Activated CD4-positive, CD25-positive, alpha-beta regulatory T cell (primary cell): ENCODE measurements at regions not wholly inside any gene's neighbourhood (a gene's known extent, or its start where the extent isn't known, plus 50 kb on each side); places are given as distances from the start of the nearest gene placed in this dataset.

Experiments used
- DNase-seq, 4 experiments: peaks; one replicate each; lab custom pipeline; 2025; lab: John Stamatoyannopoulos, UW

GRCh38 chr5:93057311-93057710, 523.7 kb downstream of the NR2F1-AS1 start:
- no peak for DNase-seq

DNA sequence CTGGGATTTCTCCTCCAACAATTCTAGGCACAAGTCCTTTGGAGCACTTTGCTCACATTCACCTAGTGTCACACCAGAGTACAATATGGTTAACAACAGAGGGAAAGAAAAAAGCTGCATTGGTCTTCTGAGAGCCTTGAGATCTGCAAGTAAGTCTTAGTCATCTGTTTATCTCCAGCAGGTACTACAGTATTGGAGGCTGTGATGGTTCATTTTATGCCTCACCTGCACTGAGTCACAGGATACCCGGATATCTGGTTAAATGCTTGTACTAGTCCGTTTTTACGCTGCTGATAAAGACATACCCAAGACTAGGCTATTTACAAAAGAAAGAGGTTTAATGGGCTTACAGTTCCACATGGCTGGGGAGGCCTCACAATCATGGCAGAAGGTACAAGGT, 525.0 kb downstream of the NR2F1-AS1 start:
- DNase-seq: no peak

DNA sequence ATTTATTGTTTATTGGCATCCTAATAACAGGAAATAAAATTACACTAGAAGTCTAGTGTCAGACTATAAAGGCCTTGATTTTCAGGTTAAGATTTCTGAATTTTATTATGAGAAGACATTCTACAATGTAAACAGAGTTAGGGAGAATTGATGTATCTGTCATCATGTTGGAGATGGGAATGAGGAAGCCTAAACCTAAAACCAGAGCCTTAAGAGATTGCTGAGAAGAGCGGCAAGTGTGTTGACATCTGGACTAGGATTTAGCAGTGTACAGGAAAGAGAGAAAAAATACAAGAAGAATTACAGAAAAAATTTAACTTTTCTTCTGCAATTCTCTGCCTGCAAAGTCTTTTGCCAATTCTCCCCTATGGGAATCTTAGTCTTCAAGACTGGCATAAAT, 525.5 kb downstream of the NR2F1-AS1 start:
- DNase-seq: no peak

DNA sequence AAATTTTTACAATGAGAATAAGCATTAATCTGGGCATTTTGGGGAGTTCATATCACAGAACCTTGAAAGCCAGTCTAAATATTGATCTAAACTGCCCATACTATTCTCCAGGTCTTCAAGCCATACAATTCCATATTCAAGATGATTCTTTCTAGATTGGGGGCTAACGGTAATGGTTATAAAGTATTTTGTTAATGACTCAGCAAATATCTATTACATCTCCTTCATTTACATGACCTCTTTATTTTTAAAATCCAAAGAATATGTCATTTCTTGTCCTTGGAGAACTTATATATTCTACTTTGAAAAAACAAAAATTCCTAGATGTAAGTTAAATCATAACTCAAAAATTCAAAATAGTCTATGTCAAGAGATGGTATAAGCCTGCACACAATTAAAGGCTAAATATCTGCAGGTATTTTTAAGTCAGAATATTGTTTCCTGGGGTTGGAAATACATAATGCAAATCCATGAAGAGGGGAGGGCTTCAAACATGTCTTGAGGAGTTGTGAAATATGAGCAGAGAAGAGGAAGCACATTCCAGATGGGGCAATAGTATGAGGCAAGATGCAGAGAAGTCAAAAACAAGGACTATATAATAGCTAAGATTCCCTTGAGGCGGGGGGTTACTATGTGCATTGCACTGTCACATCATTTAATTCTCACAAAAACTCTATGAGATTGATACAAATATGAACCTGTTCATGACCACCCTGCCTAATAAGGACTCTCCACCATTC, 526.4 kb downstream of the NR2F1-AS1 start:
- DNase-seq: no peak

DNA sequence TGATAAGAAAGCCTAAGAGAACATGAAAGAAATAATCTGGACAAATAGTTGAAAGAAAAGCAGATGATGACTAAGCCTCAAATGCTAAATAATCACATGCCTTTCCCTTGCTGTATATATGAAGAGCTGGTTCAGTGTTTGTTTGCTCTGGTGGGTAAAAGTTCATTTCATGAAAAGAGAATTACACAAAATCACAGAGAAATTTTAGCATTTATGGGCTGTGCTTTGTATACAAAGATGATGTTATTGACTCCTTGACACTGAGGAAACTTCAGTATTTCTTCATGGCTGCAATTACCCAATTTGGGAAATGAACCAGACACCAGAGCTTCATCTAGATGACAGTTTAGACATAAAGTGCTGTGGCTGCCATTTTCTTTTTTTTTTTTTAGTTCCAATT, 527.2 kb downstream of the NR2F1-AS1 start:
- no peak for DNase-seq

GRCh38 chr5:93048858-93049257, 532.2 kb downstream of the NR2F1-AS1 start:
- DNase-seq: no peak

DNA sequence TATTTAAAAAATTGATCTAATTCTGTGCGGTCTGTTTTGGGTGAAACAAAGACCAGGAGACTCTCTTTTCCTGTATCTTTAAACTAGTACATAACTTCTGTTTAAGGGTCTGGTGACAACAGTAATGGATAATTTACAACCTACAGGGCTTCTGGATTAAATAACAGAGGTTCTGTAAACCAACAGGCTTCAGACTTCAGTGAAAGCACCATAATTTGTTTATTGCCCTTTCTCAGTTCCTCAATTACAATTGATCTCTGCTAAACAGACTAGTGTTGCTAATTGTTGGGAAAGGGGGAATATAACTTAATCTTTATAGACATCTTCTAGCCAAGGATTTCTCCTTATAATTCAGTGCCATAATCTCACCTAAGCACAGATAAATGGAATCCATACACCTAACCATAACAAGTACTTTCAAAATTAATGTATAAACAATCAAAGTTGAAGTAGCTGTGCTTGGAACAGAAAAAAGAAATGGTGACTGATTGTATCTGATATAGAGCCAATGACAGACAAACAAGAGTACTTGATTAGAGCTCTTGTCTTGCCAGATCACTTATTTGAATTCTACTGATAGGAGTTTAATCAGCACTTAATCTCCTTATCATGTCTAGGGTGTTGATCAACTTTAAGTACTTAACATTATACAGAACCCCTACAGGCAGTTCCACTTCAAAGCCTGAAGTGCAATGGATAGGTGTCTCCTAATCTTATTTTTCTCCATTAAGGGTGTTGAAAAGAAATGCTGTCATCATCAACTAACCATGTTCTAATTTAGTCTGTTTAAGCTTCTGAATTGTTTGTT, 536.0 kb downstream of the NR2F1-AS1 start:
- DNase-seq: no peak

GRCh38 chr5:93039888-93040287, 541.1 kb downstream of the NR2F1-AS1 start:
- no peak for DNase-seq

DNA sequence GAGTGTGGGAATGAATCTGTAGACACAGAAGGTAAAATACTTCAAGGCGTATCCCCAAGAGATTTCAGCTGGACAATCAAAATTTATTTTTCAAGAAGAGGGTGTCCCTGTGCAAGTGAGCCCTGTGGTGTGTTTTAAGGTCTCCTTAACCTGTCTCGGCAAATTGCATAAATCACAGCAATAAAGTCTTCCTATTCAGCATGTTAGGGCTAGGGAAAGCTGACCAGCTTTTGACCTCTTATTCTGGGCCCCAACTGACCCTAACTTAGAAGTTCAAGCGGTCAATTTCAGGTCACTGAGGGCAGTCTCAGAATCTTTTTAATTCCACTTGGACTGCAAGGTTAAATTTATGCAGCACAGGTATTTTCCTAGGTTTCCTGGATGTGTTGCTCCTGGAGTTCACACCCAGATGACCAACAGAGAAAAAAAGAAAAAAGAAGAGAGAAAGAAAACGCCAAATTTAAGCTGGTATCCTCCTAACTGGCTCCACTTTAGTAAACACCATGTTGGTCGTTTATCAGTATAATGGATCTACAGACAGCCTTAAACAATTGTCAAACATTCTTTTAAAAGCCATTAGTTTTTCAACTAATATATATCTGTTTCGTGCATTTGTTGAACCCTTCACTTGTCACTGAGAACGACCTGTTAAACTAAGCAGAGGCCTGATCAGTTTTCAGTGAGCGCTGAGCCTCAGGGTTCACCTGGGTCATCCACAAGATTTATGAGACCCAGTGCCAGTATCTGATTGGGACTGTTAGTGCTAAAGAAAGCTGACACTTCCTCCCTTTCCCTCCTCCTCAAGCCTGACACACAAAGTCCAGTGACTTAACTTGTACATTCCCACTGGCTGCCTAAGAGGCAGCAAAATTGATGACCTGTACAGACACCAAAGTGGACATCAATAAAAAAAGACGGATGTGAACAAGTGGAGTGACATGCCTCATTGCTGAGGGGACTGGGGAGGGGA, 546.1 kb downstream of the NR2F1-AS1 start:
- no peak for DNase-seq

DNA sequence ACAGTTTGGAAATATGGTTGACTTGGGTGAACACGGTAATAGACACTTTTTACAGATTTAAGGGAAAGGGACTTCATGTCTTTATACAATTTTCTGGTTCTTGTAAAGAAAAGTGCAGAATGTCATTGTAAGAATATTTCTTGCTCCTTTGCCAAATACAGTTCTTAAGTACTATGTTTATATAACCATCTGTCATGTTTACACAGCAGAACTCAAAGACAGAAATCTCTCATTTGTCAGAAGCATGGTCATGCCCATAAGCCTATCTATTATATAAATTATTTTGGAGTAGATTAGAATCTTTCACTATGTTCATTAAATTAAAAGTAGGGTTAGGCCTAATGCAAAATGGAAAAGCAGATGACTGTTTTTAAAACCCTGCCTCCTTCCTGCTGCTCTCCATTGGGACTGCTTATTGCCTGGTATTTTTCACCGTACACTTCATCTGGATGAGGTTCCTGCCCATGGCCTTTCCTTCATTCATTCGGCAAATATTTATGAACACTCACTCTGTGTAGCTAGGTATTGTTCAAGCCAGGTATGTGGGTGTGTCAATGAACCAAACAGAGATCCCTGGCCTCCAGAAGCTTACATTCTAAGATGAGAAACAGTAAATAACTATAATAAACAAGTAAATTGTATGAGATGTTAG, 558.1 kb downstream of the NR2F1-AS1 start:
- DNase-seq: no peak

DNA sequence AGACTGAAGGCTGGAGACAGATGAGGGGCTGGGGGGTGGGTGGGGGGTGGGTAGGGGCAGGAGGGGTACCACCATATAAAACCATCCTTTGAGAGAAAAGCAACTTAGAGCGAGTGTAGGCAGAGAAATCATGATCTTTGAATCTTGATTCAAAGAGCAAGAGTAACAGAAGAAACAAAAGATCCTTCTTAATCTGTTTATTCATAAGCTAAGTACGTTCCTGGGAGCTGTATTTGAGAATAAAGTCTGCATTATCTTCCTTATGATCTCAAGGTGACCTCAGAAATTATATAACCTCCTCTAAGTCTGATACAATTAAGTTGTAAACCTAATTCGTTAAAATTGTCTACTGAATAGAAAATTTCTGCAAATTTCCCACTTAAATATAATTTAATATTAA, 558.8 kb downstream of the NR2F1-AS1 start:
- DNase-seq: no peak

DNA sequence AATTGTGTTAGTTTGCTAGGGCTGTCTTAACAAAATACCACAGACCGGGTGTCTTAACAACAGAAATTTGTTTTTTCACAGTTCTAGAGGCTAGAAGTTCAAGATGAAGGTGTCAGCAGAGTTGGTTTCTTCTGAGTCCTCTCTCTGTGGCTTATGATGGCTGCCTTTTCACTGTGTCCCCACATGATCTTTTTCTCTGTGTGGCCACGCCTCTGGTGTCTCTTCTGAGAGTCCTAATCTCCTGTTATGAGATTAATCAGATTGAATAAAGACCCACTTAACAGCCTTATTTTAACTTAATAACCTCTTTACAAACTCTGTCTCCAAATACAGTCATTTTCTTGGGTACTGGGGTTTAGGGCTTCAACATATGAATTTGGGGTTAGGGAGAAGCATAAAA, 561.1 kb downstream of the NR2F1-AS1 start:
- DNase-seq: no peak

GRCh38 chr5:93018461-93018860, 562.6 kb downstream of the NR2F1-AS1 start:
- DNase-seq: no peak

DNA sequence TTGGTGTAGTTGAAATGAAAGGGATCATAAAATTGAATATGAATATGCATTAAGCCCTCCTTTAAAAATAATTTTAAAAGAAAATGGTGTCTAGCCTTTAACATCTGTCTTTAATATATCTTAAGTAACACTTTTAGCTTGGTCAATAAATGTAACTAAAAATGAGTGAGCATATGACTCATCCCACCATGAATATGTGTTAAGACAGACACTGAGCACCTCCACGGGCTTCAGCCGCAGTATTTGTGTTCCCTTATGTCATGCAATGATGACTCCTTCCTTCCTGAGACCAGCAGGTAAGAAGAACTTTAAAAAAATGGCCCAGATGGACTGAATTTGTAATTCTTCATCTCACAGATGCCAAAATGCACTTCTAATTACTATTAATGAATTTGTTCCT, 563.2 kb downstream of the NR2F1-AS1 start:
- DNase-seq: no peak

DNA sequence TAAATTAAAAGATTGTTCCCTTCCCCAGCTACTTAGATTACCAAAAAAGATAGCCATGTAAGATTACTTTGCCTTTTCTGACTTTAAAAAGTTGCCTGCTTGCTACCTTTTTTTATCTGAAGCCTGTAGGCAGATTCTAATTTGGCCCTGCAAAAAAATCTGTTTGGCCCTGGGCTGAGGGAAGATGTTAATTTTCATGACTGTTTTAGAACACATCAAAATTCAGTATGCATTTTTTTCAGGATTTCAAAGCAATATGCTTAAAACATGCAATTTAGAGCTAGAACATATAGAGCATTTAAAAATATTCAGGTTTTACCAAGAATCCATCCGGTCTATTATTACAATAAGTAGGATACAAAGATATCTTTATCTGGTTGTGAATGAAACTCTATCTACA, 563.6 kb downstream of the NR2F1-AS1 start:
- DNase-seq: no peak

DNA sequence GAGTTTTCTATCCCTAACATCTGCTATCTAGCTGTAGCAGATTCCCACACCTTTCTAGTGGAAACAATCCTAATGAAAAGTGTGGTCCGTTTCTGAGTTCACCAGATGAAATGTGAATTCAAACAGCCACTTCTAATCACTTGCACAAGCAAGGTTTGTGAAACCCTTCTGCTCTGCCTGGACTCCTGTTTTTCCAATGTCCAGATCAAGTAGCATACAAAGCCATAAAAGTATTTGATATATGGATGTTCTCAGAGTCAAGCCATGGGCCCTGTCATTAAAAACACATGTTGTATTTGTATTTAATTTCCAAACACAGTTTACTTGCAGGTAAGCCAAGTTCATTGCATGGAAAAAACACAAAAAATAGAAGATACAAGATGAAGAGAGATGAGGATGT, 570.4 kb downstream of the NR2F1-AS1 start:
- DNase-seq: no peak

DNA sequence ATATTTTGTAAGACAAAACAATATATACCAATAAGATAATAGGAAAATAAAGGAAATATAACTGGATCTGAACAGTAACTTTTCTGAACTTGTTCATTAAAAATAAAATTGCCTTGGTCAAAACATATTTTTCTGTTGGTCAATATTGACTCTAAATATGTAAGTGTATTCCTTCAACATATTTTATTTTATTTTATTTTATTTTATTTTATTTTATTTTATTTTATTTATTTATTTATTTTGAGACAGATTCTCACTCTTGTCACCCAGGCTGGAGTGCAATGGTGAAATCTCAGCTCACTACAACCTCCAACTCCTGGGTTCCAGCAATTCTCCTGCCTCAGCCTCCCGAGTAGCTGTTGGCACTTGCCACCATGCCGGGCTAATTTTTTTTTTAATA, 571.0 kb downstream of the NR2F1-AS1 start:
- DNase-seq: no peak

GRCh38 chr5:93008502-93009207, 572.4 kb downstream of the NR2F1-AS1 start:
- DNase-seq: no peak

- no peak for DNase-seq
Measured at GRCh38 chr5:93006915-93007314, 574.1 kb downstream of the NR2F1-AS1 start.

GRCh38 chr5:92998456-92998855, 582.6 kb downstream of the NR2F1-AS1 start:
- DNase-seq: no peak

GRCh38 chr5:92994392-92994791, 586.6 kb downstream of the NR2F1-AS1 start:
- DNase-seq: no peak
